ENCODE measurements at regions not wholly inside any gene's neighbourhood (a gene's known extent, or its start where the extent isn't known, plus 50 kb on each side); places are given as distances from the start of the nearest gene placed in this dataset.

- no peak for ATAC-seq
- Histone ChIP-seq H3K79me2 (replicated peaks; ENCODE audit: insufficient read depth) (no peaks in the 10 kb centered on the region), H3K4me2 (no peak overlapping the region), H3F3A (replicated peaks; ENCODE audit: low read depth) (no peaks in the 10 kb centered on the region), H3K4me1 (ENCODE audit: insufficient read depth) (no peaks in the 10 kb centered on the region), H4K20me1 (replicated peaks; ENCODE audit: insufficient read depth) (no peaks in the 10 kb centered on the region), H3K27me3 (ENCODE audit: insufficient read depth) (no peaks in the 10 kb centered on the region), H3K36me3 (ENCODE audit: insufficient read depth) (no peaks in the 10 kb centered on the region), H3K4me3 (no peak overlapping the region), H2AFZ (no peak overlapping the region), H3K27ac (ENCODE audit: low read depth) (no peak overlapping the region), H3K9me2 (ENCODE audit: insufficient read depth) (no peaks in the 10 kb centered on the region)
- no peaks in the 10 kb centered on the region for H3K36me3 Mint-ChIP-seq (ENCODE audit: low read depth)
- no peaks in the 10 kb centered on the region for H3K9me3 Mint-ChIP-seq
- no peaks in the 10 kb centered on the region for H3K27me3 Mint-ChIP-seq (ENCODE audit: insufficient read depth, low read depth, poor library complexity)
- DNase-seq (ENCODE audit: low spot score), result no peak
- H3K4me3 Mint-ChIP-seq, result no peak overlapping the region
- no peak overlapping the region for H3K27ac Mint-ChIP-seq
- no peaks in the 10 kb centered on the region for H3K4me1 Mint-ChIP-seq
- no peak for TF ChIP-seq ZNF114 (CRISPR knock-in tag; IDR thresholded peaks at IDR 0.05)
- no peak for TF ChIP-seq ZNF462 (CRISPR knock-in tag; IDR thresholded peaks at IDR 0.05)
- TF ChIP-seq EZH2phosphoT487 (IDR thresholded peaks at IDR 0.05; ENCODE audit: unreplicated experiment), result no peak
- TF ChIP-seq ZNF331 (CRISPR knock-in tag; IDR thresholded peaks at IDR 0.05; ENCODE audit: low read depth), result no peak
- no peak for TF ChIP-seq POLR2AphosphoS5 (IDR thresholded peaks at IDR 0.05; ENCODE audit: low read depth)
- no peak for TF ChIP-seq CTCF (conservative IDR thresholded peaks at IDR 0.05; ENCODE audit: low read depth in 2 of 2)
- TF ChIP-seq REST (IDR thresholded peaks at IDR 0.05; ENCODE audit: unreplicated experiment), result no peak
- TF ChIP-seq NANOG (IDR thresholded peaks at IDR 0.05; ENCODE audit: borderline replicate concordance), result no peak
- TF ChIP-seq STAT1 (IDR thresholded peaks at IDR 0.05; ENCODE audit: unreplicated experiment), result no peak
- TF ChIP-seq EZH2 (IDR thresholded peaks at IDR 0.05; ENCODE audit: low read depth, unreplicated experiment), result no peak
- TF ChIP-seq ETS1 (IDR thresholded peaks at IDR 0.05), result no peak
- no peak for TF ChIP-seq JUNB (IDR thresholded peaks at IDR 0.05; ENCODE audit: unreplicated experiment)
- TF ChIP-seq CREB1 (CRISPR knock-in tag; IDR thresholded peaks at IDR 0.05; ENCODE audit: low read depth), result no peak
These were observed 157.0 kb upstream of the RASA1 start for GRCh38 chr5:87110721-87111120.

Data from GM23338 (cell line).